Osteocyte (in vitro differentiated cells): ENCODE measurements at regions not wholly inside any gene's neighbourhood (a gene's known extent, or its start where the extent isn't known, plus 50 kb on each side); places are given as distances from the start of the nearest gene placed in this dataset.

Experiments used
- DNase-seq: peaks from one replicate; pipeline ENCODE4 v3.0.0; 2021; ENCODE audit warnings: mixed read lengths; ENCODE audit not compliant: unreplicated experiment; ENCODE audit errors: extremely low spot score
- H3K27ac Mint-ChIP-seq: one replicate; pipeline ENCODE4 v1.8.0; 2021; ENCODE audit warnings: mild to moderate bottlenecking, mixed read lengths; ENCODE audit not compliant: unreplicated experiment
- H3K27me3 Mint-ChIP-seq: one replicate; pipeline ENCODE4 v1.8.0; 2021; ENCODE audit warnings: mixed read lengths; ENCODE audit not compliant: unreplicated experiment
- H3K36me3 Mint-ChIP-seq: one replicate; pipeline ENCODE4 v1.8.0; 2021; ENCODE audit warnings: mixed read lengths; ENCODE audit not compliant: unreplicated experiment
- H3K4me1 Mint-ChIP-seq: one replicate; pipeline ENCODE4 v1.8.0; 2021; ENCODE audit warnings: mixed read lengths; ENCODE audit not compliant: unreplicated experiment
- H3K4me3 Mint-ChIP-seq: one replicate; pipeline ENCODE4 v1.8.0; 2021; ENCODE audit warnings: mild to moderate bottlenecking, moderate library complexity, mixed read lengths; ENCODE audit not compliant: unreplicated experiment
- H3K9me3 Mint-ChIP-seq: one replicate; pipeline ENCODE4 v1.8.0; 2021; ENCODE audit warnings: mixed read lengths; ENCODE audit not compliant: unreplicated experiment
- TF ChIP-seq, protein P1 (sequence below): fragments of 200-600 bp; sonication (generic); IDR thresholded peaks from 2 replicates; pipeline ENCODE4 v1.5.0; 2021; ENCODE audit warnings: antibody characterized with exemption, mild to moderate bottlenecking, moderate library complexity

DNA sequence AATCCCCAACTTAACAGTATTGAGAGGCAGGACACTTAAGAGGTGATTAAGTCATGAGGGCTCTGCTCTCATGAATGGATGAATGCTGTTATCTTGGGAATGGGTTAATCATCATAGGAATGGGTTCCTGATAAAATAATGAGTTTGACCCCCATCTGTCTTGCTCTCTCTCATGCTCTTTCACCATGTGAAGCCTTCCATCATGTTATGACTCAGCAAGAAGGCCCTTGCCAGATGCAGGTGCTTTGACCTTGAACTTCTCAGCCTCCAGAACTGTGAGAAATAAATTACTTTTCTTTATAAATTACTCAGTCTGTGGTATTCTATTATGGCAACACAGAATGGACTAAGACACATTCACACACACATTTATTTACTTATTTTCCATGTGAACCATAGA lies 89.0 kb upstream of the PPM1H start:
- TF ChIP-seq, protein P1, sequence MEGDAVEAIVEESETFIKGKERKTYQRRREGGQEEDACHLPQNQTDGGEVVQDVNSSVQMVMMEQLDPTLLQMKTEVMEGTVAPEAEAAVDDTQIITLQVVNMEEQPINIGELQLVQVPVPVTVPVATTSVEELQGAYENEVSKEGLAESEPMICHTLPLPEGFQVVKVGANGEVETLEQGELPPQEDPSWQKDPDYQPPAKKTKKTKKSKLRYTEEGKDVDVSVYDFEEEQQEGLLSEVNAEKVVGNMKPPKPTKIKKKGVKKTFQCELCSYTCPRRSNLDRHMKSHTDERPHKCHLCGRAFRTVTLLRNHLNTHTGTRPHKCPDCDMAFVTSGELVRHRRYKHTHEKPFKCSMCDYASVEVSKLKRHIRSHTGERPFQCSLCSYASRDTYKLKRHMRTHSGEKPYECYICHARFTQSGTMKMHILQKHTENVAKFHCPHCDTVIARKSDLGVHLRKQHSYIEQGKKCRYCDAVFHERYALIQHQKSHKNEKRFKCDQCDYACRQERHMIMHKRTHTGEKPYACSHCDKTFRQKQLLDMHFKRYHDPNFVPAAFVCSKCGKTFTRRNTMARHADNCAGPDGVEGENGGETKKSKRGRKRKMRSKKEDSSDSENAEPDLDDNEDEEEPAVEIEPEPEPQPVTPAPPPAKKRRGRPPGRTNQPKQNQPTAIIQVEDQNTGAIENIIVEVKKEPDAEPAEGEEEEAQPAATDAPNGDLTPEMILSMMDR = no peak
- H3K27ac Mint-ChIP-seq = no peak overlapping the region
- H3K27me3 Mint-ChIP-seq = no peaks in the 10 kb centered on the region
- DNase-seq = no peak
- H3K4me3 Mint-ChIP-seq = no peak overlapping the region
- no peaks in the 10 kb centered on the region for H3K9me3 Mint-ChIP-seq
- H3K4me1 Mint-ChIP-seq = peaks cover 20% of the 10 kb centered on the region
- no peaks in the 10 kb centered on the region for H3K36me3 Mint-ChIP-seq

DNA sequence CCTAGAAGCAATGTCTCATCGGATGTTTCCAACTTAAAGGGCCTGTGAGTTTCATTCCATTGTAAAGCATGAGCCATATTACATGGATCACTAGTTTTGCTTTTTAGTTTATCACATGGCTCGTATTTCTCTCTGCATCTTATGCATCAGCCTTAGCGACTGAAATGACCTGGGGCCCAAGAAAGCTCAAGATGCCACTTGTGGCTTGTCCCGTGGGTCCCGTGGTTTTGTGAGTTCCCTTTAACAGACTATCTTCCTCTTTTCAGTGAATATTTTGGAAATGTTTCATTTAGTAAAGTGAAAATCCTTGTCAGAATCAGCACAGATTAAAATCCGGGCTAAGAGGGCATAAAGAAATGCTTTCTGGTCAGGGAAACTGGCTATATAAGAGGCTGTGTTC lies 86.2 kb upstream of the PPM1H start:
- Mint-ChIP-seq H3K27ac (peak overlapping the region; percentile 80), H3K9me3 (no peaks in the 10 kb centered on the region), H3K27me3 (no peaks in the 10 kb centered on the region), H3K4me3 (no peak overlapping the region), H3K4me1 (peaks cover 31% of the 10 kb centered on the region), H3K36me3 (no peaks in the 10 kb centered on the region)
- TF ChIP-seq, protein P1 = no peak
- DNase-seq = no peak

DNA sequence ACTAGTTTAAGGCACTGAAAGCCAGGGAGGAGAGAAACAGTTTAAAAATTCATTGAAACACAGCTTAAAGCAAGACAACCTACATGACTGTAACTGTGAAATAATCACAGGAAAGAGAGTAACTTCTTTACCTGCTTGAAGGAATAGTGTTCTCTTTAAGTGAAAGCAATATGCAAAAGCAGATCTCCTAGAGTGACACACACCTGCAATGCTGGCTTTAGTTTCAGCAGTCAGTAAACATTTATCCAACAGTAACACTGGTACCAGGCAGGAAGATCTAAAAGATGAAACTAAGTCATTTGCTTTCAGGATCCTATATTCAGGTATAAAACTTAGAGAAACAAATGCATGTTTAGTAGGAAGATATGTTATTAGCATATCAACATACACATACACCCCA lies 85.3 kb upstream of the PPM1H start:
- H3K4me1 Mint-ChIP-seq = peaks cover 31% of the 10 kb centered on the region
- DNase-seq = no peak
- peaks cover 1% of the 10 kb centered on the region for H3K36me3 Mint-ChIP-seq
- H3K9me3 Mint-ChIP-seq = no peaks in the 10 kb centered on the region
- H3K4me3 Mint-ChIP-seq = no peak overlapping the region
- H3K27me3 Mint-ChIP-seq = no peaks in the 10 kb centered on the region
- TF ChIP-seq, protein P1 = no peak
- no peak overlapping the region for H3K27ac Mint-ChIP-seq

DNA sequence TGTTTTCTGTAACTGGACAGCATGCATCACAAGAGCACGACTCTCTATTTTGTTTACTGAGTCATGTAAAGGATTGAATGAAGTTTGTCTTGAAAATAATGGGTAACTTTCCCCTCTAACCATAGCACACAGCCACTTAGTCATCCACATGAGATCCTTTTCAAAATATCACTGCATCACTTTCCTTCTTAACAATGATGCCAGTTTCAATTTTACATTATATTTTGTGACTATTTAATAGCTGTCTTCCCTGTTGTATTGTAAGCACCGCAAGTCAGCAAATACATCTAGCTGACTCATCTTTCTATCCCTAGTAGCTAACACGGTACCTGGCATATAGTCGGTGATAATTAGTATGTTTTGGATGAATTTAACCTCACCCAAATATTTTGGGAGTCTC lies 83.3 kb upstream of the PPM1H start:
- no peaks in the 10 kb centered on the region for H3K27me3 Mint-ChIP-seq
- H3K36me3 Mint-ChIP-seq = peaks cover 1% of the 10 kb centered on the region
- H3K9me3 Mint-ChIP-seq = no peaks in the 10 kb centered on the region
- H3K4me3 Mint-ChIP-seq = no peak overlapping the region
- TF ChIP-seq, protein P1 = no peak
- H3K27ac Mint-ChIP-seq = no peak overlapping the region
- peaks cover 31% of the 10 kb centered on the region for H3K4me1 Mint-ChIP-seq
- no peak for DNase-seq

DNA sequence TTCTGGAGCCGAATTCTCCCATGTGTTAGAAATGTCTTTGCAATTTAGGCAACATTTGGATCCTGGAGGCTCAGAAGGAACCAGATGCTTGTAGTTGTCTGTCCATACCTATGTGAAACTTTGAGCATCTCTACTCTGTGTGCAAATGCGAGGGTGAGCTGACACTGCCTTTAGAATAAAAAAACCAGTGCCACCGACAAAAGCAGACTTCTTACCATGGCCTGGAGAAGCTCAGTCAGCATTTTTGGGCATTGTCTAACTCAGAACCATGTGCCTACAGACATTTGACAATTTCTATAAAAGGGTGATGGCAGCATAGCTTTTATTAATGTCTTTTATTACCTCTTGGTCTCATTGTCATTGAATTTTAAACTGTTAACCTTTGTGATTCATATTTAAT lies 78.4 kb upstream of the PPM1H start:
- Mint-ChIP-seq H3K4me3 (no peak overlapping the region), H3K4me1 (peaks cover 31% of the 10 kb centered on the region), H3K36me3 (peaks cover 4% of the 10 kb centered on the region), H3K27ac (no peak overlapping the region), H3K9me3 (peaks cover 5% of the 10 kb centered on the region), H3K27me3 (no peaks in the 10 kb centered on the region)
- TF ChIP-seq, protein P1 = no peak
- DNase-seq = no peak
